Ovary (tissue), 3 donors: ENCODE measurements at regions not wholly inside any gene's neighbourhood (a gene's known extent, or its start where the extent isn't known, plus 50 kb on each side); places are given as distances from the start of the nearest gene placed in this dataset.

Experiments
- CTCF ChIP-seq, 3 donors: fragments of 450-650 bp in 2 of 3; fragments of 200-600 bp in 1 of 3; IDR thresholded peaks; one replicate each; pipeline versions ENCODE4 v1.5.1 to v1.8.0; 2016 to 2022; ENCODE audit warnings: antibody characterized with exemption in 3 of 3, mild to moderate bottlenecking in 1 of 3
- POLR2A ChIP-seq: fragments of 450-650 bp; IDR thresholded peaks from one replicate; pipeline ENCODE4 v1.6.1; 2017; ENCODE audit warnings: antibody characterized with exemption, mild to moderate bottlenecking, moderate library complexity
- donor health status: DM: no; HTN: no; CAD: no.

GRCh38 chr9:89899573-89899972 lies 294.8 kb downstream of the GADD45G start:
- TF ChIP-seq CTCF (IDR thresholded peaks at IDR 0.05) (no peak), POLR2A (no peak)
